Right ventricle myocardium inferior (tissue), 1 donor: ENCODE measurements at regions not wholly inside any gene's neighbourhood (a gene's known extent, or its start where the extent isn't known, plus 50 kb on each side); places are given as distances from the start of the nearest gene placed in this dataset.
"Not testable (repeated sequence)": the region's sequence is repeated elsewhere in the genome, so short reads cannot be mapped to it uniquely, and the experiment has no call there.

Experiments used
- ATAC-seq: fragments of 200-7000 bp; cut with Tn5 transposase; one replicate; pipeline ENCODE4 v1.9.1; 2020; ENCODE audit warnings: mild to moderate bottlenecking, moderate library complexity
- DNase-seq: peaks from one replicate; pipeline ENCODE4 v3.0.0; 2021; ENCODE audit errors: missing footprints
- intact Hi-C: fragments of 100-400 bp; cut with DNase I; formaldehyde crosslinking; loops from one replicate; pipeline ENCODE4 v1.11.0; 2022
- donor health status: DM: no; HTN: yes; CAD: no; lungs with severe emphysema.

- DNase-seq = peak; percentile 82
- ATAC-seq, intact Hi-C loops: not testable (repeated sequence)
These were observed 83.0 kb upstream of the ROPN1B start for GRCh38 chr3:125886006-125886405.

GRCh38 chr3:125899181-125899580 is 69.8 kb upstream of the ROPN1B start:
- intact Hi-C loops, DNase-seq, ATAC-seq: not testable (repeated sequence)

- intact Hi-C loops, ATAC-seq, DNase-seq: not testable (repeated sequence)
These were observed 67.5 kb upstream of the ROPN1B start for GRCh38 chr3:125901473-125901872.

DNA sequence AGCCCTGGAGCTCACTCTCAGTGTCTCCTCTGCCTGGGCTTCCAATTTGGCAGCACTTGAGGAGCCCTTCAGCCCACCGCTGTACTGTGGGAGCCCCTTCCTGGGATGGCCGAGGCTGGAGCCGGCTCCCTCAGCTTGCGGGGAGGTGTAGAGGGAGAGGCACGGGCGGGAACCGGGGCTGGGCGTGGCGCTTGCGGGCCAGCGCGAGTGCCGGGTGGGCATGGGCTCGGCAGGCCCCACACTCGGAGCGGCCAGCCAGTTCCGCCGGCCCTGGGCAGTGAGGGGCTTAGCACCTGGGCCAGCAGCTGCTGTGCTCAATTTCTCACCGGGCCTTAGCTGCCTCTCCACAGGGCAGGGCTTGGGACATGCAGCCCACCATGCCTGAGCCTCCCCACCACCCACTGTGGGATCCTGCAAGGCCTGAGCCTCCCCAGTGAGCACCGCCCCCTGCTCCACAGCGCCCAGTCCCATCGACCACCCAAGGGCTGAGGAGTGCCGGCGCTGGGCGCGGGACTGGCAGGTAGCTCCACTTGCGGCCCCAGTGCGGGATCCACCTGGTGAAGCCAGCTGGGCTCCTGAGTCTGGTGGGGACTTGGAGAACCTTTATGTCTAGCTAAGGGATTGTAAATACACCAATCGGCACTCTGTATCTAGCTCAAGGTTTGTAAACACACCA is 65.1 kb upstream of the ROPN1B start:
- DNase-seq, intact Hi-C loops, ATAC-seq: not testable (repeated sequence)

- ATAC-seq, DNase-seq, intact Hi-C loops: not testable (repeated sequence)
These were observed 61.7 kb upstream of the ROPN1B start for GRCh38 chr3:125907279-125907678.

- DNase-seq, ATAC-seq, intact Hi-C loops: not testable (repeated sequence)
These were observed 58.1 kb upstream of the ROPN1B start for GRCh38 chr3:125910851-125911250.

DNA sequence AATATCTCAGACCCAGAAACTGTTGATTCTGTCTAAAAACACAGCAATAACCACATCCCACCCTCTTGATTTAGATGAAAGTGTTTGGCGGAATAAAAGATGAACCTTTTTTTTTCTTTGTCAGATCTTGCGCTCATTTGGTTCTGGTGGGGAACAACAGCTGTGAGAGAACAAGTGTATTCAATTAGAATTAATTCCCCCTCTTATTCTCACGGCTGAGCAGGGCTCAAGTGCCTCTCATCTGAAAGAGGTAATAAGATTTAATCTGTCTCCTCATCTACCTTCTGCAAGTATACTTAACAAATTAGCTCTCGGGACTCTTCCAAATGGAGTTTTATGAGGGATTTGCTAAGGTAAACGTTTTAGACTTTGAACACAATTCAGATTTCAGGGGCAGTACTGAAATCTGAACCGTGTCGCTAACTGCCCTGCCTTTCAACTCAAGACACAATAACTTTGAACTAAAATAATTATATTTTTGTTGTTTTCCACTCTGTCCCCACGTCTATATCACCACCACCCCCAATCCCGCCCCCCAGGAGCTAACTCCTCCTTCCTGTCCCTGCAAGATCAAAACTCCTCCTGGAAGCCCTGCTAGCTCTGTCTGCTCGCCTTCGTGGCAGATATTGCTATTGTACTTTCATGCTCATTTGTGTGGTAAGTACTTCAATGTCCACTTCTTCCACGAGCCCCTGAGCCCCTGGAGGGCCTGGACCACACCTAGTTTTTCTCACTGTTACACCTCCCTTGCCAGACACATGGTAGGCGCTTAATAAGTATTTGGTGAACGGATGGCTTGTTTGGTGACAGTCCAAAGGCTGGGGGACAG is 54.2 kb upstream of the ROPN1B start:
- ATAC-seq, DNase-seq: not testable (repeated sequence)
- intact Hi-C loops = loop anchor here (5.0 kb wide), 1 partner anchor 148 kb away; no protein-coding TSS in a partner anchor

DNA sequence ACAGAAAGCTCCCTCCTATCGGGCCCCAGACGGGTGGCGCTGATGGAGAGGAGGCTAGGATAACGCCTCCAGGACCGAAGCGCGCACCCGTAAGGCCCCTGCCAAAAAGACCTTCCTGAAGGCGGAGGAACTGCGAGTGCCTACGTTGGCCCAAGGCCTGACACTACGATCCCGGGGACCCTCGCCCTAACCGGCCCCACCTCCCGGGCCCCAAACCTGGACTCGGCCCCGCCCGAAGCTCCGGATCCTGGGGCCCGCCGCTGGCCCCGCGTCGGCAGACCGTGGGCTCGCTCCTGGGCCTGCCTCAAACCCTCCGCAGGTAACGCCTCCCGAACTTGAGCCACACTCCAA is 53.6 kb upstream of the ROPN1B start:
- intact Hi-C loops = loop anchor here (5.0 kb wide), 1 partner anchor 148 kb away; no protein-coding TSS in a partner anchor
- DNase-seq, ATAC-seq: not testable (repeated sequence)

- ATAC-seq = peak; percentile 92
- intact Hi-C loops = loop anchor here (5.0 kb wide), 1 partner anchor 149 kb away; no protein-coding TSS in a partner anchor
- peak; percentile 100 for DNase-seq
These were observed 53.1 kb upstream of the ROPN1B start for GRCh38 chr3:125915792-125916375.

DNA sequence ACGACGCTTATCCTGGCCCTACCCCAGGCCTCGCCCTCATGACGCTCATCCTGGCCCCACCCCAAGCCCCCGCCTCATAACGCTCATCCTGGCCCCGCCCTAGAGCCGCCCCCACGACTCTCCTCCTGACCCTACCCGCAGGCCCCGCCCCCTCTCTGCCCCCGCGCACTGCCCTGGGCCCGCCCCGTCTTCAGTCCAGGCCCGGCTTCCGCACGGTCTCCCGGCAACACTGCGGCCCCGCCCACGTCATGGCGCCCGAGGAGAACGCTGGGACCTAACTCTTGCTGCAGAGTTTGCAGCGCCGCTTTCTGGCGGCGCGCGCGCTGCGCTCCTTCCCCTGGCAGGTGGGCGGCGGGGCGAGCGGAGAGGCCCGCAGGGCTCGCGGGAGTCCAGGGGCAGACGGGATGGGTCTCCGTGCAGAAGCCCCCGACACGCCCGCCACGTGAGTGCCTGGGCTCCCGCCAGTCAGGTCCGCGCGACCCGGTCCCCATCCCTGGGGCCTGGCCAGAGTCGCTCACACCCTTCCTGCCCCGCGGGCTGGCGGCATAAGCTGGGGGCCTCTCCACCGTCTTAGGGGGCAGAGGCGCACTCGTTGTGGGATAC is 52.5 kb upstream of the ROPN1B start:
- no peak for DNase-seq
- ATAC-seq = peak; percentile 98
- intact Hi-C loops = loop anchor here (5.0 kb wide), 1 partner anchor 149 kb away; no protein-coding TSS in a partner anchor

DNA sequence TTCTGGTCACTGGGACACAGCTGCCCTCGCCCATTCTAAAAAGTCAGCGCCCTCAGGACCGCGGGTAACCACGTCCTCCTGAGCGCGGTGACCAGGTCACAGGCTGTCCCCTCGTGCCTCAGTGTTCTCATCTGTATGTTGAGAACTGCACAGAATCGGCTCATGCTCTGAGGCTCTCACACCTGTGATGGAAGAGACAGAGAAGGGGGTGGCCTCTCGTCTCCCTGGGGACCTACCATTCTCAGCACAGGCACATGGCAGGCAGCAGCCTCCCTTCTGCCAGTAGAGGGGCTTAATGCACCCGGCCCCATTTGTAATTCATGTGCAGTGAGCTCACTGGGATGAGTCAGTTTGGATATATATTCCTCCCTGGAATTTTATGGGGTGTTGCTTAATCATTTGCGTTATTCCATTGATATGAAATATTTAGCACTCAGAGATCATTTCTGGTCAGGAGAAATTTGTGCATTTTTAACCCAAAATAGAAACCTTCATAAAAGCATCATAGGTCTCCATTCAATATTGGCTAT is 51.9 kb upstream of the ROPN1B start:
- DNase-seq, ATAC-seq: not testable (repeated sequence)
- intact Hi-C loops = loop anchor here (5.0 kb wide), 1 partner anchor 150 kb away; no protein-coding TSS in a partner anchor

DNA sequence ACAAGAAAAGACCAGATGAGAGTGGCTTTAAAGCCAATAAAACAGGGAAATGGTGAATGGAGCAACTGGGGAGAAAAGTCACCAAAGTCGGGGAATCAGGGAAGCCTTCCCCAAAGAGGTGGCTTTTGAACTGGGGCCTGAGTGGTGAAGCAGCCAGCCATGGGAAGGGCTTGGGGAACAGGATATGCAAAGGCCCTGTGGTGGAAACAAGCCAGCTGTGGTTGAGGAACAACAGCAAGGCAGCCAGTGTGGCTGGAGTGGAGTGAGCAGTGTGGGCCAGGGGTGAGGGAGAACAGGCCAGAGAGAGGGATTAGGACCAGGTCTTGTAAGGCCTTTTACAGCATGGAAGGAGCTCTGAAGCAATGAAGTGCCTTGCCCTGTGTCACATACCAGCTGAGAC is 51.0 kb upstream of the ROPN1B start:
- intact Hi-C loops = loop anchor here (5.0 kb wide), 1 partner anchor 151 kb away; no protein-coding TSS in a partner anchor
- not testable (repeated sequence) for DNase-seq

GRCh38 chr3:125918451-125918850 is 50.5 kb upstream of the ROPN1B start:
- intact Hi-C loops = loop anchor here (5.0 kb wide), 1 partner anchor 151 kb away; no protein-coding TSS in a partner anchor
- not testable (repeated sequence) for DNase-seq, ATAC-seq

More for the DNA sequence above, 51.0 kb upstream of the ROPN1B start:
- ATAC-seq = not testable (repeated sequence)

GRCh38 chr3:125918866-125919265 is 50.1 kb upstream of the ROPN1B start:
- intact Hi-C loops = loop anchor here (5.0 kb wide), 1 partner anchor 152 kb away; no protein-coding TSS in a partner anchor

More at GRCh38 chr3:125918866-125919265, 50.1 kb upstream of the ROPN1B start:
- DNase-seq, ATAC-seq: not testable (repeated sequence)
